SK-N-SH (cell line): ENCODE measurements at regions not wholly inside any gene's neighbourhood (a gene's known extent, or its start where the extent isn't known, plus 50 kb on each side); places are given as distances from the start of the nearest gene placed in this dataset.

ENCODE experiments used
- GABPA ChIP-seq: IDR thresholded peaks from 2 replicates; pipeline ENCODE4 v1.4.0; 2012; ENCODE audit warnings: low read depth, mild to moderate bottlenecking
- RFX5 ChIP-seq: IDR thresholded peaks from 2 replicates; pipeline ENCODE4 v1.6.1; 2012; ENCODE audit warnings: mild to moderate bottlenecking, improper control_type of control experiment, low read length
- TAF1 ChIP-seq: IDR thresholded peaks from 2 replicates; pipeline ENCODE4 v1.6.1; 2012; ENCODE audit warnings: low read depth, mild to moderate bottlenecking, low read length, moderate library complexity, borderline replicate concordance
- TF ChIP-seq, protein P1 (sequence below): IDR thresholded peaks from 2 replicates; pipeline ENCODE4 v1.4.0; 2012; ENCODE audit warnings: low read depth, borderline replicate concordance
- TF ChIP-seq, protein P2 (sequence below): fragments of 200-600 bp; sonication (generic); IDR thresholded peaks from 2 replicates; pipeline ENCODE4 v1.6.1; 2017; ENCODE audit warnings: antibody characterized with exemption, mild to moderate bottlenecking, moderate library complexity

DNA sequence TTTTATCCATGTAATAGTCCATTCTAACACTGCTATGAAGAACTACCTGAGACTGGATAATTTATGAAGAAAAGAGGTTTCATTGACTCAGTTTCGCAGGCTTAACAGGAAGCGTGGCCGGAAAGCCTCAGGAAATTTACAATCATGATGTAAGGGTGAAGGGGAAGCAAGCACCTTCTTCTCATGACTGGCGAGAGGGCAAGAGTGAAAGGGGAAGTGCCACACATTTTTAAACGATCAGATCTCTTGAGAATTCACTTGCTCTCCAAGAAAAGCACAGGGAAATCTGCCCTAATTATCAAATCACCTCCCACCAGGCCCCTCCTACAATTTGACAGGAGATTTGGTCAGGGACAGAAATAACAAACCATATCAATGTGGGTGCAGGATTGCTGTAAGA lies 859.7 kb downstream of the EPHA7 start:
- no peak for TF ChIP-seq TAF1
- TF ChIP-seq, protein P1, sequence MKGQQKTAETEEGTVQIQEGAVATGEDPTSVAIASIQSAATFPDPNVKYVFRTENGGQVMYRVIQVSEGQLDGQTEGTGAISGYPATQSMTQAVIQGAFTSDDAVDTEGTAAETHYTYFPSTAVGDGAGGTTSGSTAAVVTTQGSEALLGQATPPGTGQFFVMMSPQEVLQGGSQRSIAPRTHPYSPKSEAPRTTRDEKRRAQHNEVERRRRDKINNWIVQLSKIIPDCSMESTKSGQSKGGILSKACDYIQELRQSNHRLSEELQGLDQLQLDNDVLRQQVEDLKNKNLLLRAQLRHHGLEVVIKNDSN, result no peak
- TF ChIP-seq, protein P2, sequence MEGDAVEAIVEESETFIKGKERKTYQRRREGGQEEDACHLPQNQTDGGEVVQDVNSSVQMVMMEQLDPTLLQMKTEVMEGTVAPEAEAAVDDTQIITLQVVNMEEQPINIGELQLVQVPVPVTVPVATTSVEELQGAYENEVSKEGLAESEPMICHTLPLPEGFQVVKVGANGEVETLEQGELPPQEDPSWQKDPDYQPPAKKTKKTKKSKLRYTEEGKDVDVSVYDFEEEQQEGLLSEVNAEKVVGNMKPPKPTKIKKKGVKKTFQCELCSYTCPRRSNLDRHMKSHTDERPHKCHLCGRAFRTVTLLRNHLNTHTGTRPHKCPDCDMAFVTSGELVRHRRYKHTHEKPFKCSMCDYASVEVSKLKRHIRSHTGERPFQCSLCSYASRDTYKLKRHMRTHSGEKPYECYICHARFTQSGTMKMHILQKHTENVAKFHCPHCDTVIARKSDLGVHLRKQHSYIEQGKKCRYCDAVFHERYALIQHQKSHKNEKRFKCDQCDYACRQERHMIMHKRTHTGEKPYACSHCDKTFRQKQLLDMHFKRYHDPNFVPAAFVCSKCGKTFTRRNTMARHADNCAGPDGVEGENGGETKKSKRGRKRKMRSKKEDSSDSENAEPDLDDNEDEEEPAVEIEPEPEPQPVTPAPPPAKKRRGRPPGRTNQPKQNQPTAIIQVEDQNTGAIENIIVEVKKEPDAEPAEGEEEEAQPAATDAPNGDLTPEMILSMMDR, result no peak
- TF ChIP-seq GABPA, result no peak
- no peak for TF ChIP-seq RFX5
